HEK293 (cell line): ENCODE measurements at regions not wholly inside any gene's neighbourhood (a gene's known extent, or its start where the extent isn't known, plus 50 kb on each side); places are given as distances from the start of the nearest gene placed in this dataset.

Source experiments
- CTCF ChIA-PET: fragments of 350-600 bp; formaldehyde crosslinking; extraction: SDS; loops from one replicate; lab custom pipeline; 2021; ENCODE audit warnings: antibody characterized with exemption; lab: Yijun Ruan, JAX
- POLR2A ChIA-PET: fragments of 300-600 bp; formaldehyde crosslinking; extraction: SDS; loops from one replicate; lab custom pipeline; 2020; ENCODE audit warnings: antibody characterized with exemption, inconsistent platforms; lab: Yijun Ruan, JAX
- H3K27ac ChIP-seq: fragments of 200-500 bp; sonication (Bioruptor generic); 2 replicates; pipeline ENCODE4 v1.5.1; 2014; ENCODE audit warnings: low read depth, low read length, control low read depth, inconsistent platforms; ENCODE audit errors: extremely low read depth
- H3K36me3 ChIP-seq, 2 experiments: fragments of 200-500 bp in 1 of 2; sonication (Bioruptor generic) in 1 of 2; 1 replicate in 1 of 2; 2 replicates in 1 of 2; pipeline ENCODE4 v1.5.1; 2014 to 2017; ENCODE audit warnings: inconsistent platforms in 2 of 2, low read length in 2 of 2; ENCODE audit not compliant: control insufficient read depth in 2 of 2, insufficient read depth in 1 of 2
- H3K4me1 ChIP-seq: fragments of 200-500 bp; sonication (Bioruptor generic); 2 replicates; pipeline ENCODE4 v1.5.1; 2014; ENCODE audit warnings: mild to moderate bottlenecking, low read length, inconsistent platforms; ENCODE audit not compliant: control insufficient read depth, insufficient read depth
- H3K4me3 ChIP-seq: 2 replicates; pipeline ENCODE4 v1.5.1; 2011; ENCODE audit warnings: low read depth, mild to moderate bottlenecking, control low read depth, low read length, moderate library complexity
- H3K9me3 ChIP-seq: fragments of 200-500 bp; sonication (Bioruptor generic); 2 replicates; pipeline ENCODE4 v1.5.1; 2014; ENCODE audit warnings: low read depth, low read length, inconsistent platforms; ENCODE audit not compliant: control insufficient read depth, insufficient read depth
- GLI4 ChIP-seq: fragments of 450-650 bp; formaldehyde crosslinking; IDR thresholded peaks from 2 replicates; pipeline ENCODE4 v1.5.1; 2016; ENCODE audit warnings: missing biosample characterization, missing genetic modification characterization
- INSM2 ChIP-seq: fragments of 450-650 bp; formaldehyde crosslinking; IDR thresholded peaks from 2 replicates; pipeline ENCODE4 v1.5.1; 2016; ENCODE audit warnings: missing biosample characterization, missing genetic modification characterization
- ZBTB7A ChIP-seq: fragments of 450-650 bp; formaldehyde crosslinking; IDR thresholded peaks from 2 replicates; pipeline ENCODE4 v1.5.1; 2016; ENCODE audit warnings: low read depth, missing biosample characterization, missing genetic modification characterization
- ZFP3 ChIP-seq: fragments of 450-650 bp; formaldehyde crosslinking; IDR thresholded peaks from 2 replicates; pipeline ENCODE4 v1.5.1; 2016; ENCODE audit warnings: low read depth, missing biosample characterization, missing genetic modification characterization
- ZFP37 ChIP-seq: fragments of 450-650 bp; formaldehyde crosslinking; IDR thresholded peaks from 2 replicates; pipeline ENCODE4 v1.5.1; 2016; ENCODE audit warnings: missing biosample characterization, missing genetic modification characterization
- ZFP69B ChIP-seq: fragments of 450-650 bp; formaldehyde crosslinking; IDR thresholded peaks from 2 replicates; pipeline ENCODE4 v1.5.1; 2016; ENCODE audit warnings: missing biosample characterization, missing genetic modification characterization
- ZNF132 ChIP-seq: fragments of 450-650 bp; formaldehyde crosslinking; IDR thresholded peaks from 2 replicates; pipeline ENCODE4 v1.5.1; 2017; ENCODE audit warnings: missing biosample characterization, missing genetic modification characterization, borderline replicate concordance
- ZNF211 ChIP-seq: fragments of 450-650 bp; formaldehyde crosslinking; IDR thresholded peaks from 2 replicates; pipeline ENCODE4 v1.5.1; 2016; ENCODE audit warnings: low read depth, missing biosample characterization, missing genetic modification characterization
- ZNF26 ChIP-seq: fragments of 450-650 bp; formaldehyde crosslinking; IDR thresholded peaks from 2 replicates; pipeline ENCODE4 v1.5.1; 2016; ENCODE audit warnings: missing biosample characterization, missing genetic modification characterization
- ZNF488 ChIP-seq: fragments of 450-650 bp; formaldehyde crosslinking; IDR thresholded peaks from 2 replicates; pipeline ENCODE4 v1.5.1; 2016; ENCODE audit warnings: missing biosample characterization, missing genetic modification characterization
- ZNF585B ChIP-seq: fragments of 450-650 bp; formaldehyde crosslinking; IDR thresholded peaks from 2 replicates; pipeline ENCODE4 v1.5.1; 2016; ENCODE audit warnings: missing biosample characterization, missing genetic modification characterization
- ZNF623 ChIP-seq: fragments of 450-650 bp; formaldehyde crosslinking; IDR thresholded peaks from 2 replicates; pipeline ENCODE4 v1.5.1; 2016; ENCODE audit warnings: missing biosample characterization, missing genetic modification characterization
- ZNF701 ChIP-seq: fragments of 450-650 bp; formaldehyde crosslinking; IDR thresholded peaks from 2 replicates; pipeline ENCODE4 v1.5.1; 2016; ENCODE audit warnings: missing biosample characterization, missing genetic modification characterization
- ZNF704 ChIP-seq: fragments of 450-650 bp; formaldehyde crosslinking; IDR thresholded peaks from 2 replicates; pipeline ENCODE4 v1.5.1; 2016; ENCODE audit warnings: missing biosample characterization, missing genetic modification characterization
- ZNF777 ChIP-seq: fragments of 450-650 bp; formaldehyde crosslinking; IDR thresholded peaks from 2 replicates; pipeline ENCODE4 v1.5.1; 2017; ENCODE audit warnings: missing biosample characterization, missing genetic modification characterization, borderline replicate concordance

- no peak overlapping the region for H3K4me3 ChIP-seq
- no peaks in the 10 kb centered on the region for H3K4me1 ChIP-seq
- no peak overlapping the region for H3K27ac ChIP-seq
- POLR2A ChIA-PET: no interaction called here
- no peaks in the 10 kb centered on the region for H3K9me3 ChIP-seq
- no peaks in the 10 kb centered on the region for H3K36me3 ChIP-seq
- CTCF ChIA-PET: no interaction called here
- TF ChIP-seq ZFP37 (tag by site-specific recombination) (no peak), ZNF777 (tag by site-specific recombination) (no peak), ZNF704 (no peak), ZNF701 (tag by site-specific recombination) (no peak), ZNF132 (tag by site-specific recombination) (no peak), INSM2 (tag by site-specific recombination) (no peak), ZBTB7A (tag by site-specific recombination) (no peak)
These were observed 801.7 kb upstream of the DPPA4 start for GRCh38 chr3:110139048-110139447.

- Histone ChIP-seq H3K36me3 (no peaks in the 10 kb centered on the region), H3K27ac (no peak overlapping the region), H3K4me1 (no peaks in the 10 kb centered on the region), H3K4me3 (no peak overlapping the region), H3K9me3 (no peaks in the 10 kb centered on the region)
- TF ChIP-seq ZNF26 (tag by site-specific recombination): no peak
- no peak for TF ChIP-seq ZNF488 (tag by site-specific recombination)
- TF ChIP-seq ZNF585B (tag by site-specific recombination): no peak
- CTCF ChIA-PET: no interaction called here
- POLR2A ChIA-PET: no interaction called here
These were observed 802.5 kb upstream of the DPPA4 start for GRCh38 chr3:110139821-110140220.

GRCh38 chr3:110149763-110150162 lies 812.4 kb upstream of the DPPA4 start:
- POLR2A ChIA-PET: no interaction called here
- TF ChIP-seq ZNF211 (tag by site-specific recombination) (no peak), ZFP69B (tag by site-specific recombination) (no peak), GLI4 (tag by site-specific recombination) (no peak), ZFP3 (tag by site-specific recombination) (no peak), ZNF623 (tag by site-specific recombination) (no peak)

More at GRCh38 chr3:110149763-110150162, 812.4 kb upstream of the DPPA4 start:
- H3K9me3 ChIP-seq: no peaks in the 10 kb centered on the region
- H3K4me3 ChIP-seq: no peak overlapping the region
- H3K27ac ChIP-seq: no peak overlapping the region
- no peaks in the 10 kb centered on the region for H3K4me1 ChIP-seq
- CTCF ChIA-PET: no interaction called here
- H3K36me3 ChIP-seq: no peaks in the 10 kb centered on the region
